Subcutaneous abdominal adipose tissue (tissue), 5 donors: ENCODE measurements at regions not wholly inside any gene's neighbourhood (a gene's known extent, or its start where the extent isn't known, plus 50 kb on each side); places are given as distances from the start of the nearest gene placed in this dataset.

Source experiments
- H3K27ac ChIP-seq: one replicate; pipeline ENCODE4 v1.7.0; 2013; ENCODE audit warnings: low read depth, mild to moderate bottlenecking, inconsistent platforms, low read length, moderate library complexity
- H3K27me3 ChIP-seq, 5 donors: one replicate each; pipeline ENCODE4 v1.7.0; 2013; ENCODE audit warnings: low read length in 5 of 5, inconsistent platforms in 1 of 5; ENCODE audit not compliant: control insufficient read depth in 5 of 5, insufficient read depth in 4 of 5
- H3K36me3 ChIP-seq, 5 donors: one replicate each; pipeline ENCODE4 v1.7.0; 2013; ENCODE audit warnings: low read length in 5 of 5; ENCODE audit not compliant: control insufficient read depth in 5 of 5, insufficient read depth in 5 of 5
- H3K4me1 ChIP-seq, 5 donors: one replicate each; pipeline ENCODE4 v1.7.0; 2013; ENCODE audit warnings: low read length in 5 of 5, mild to moderate bottlenecking in 3 of 5, moderate library complexity in 1 of 5; ENCODE audit not compliant: control insufficient read depth in 5 of 5, insufficient read depth in 5 of 5
- H3K4me3 ChIP-seq, 5 donors: one replicate each; pipeline ENCODE4 v1.7.0; 2013; ENCODE audit warnings: low read length in 5 of 5, low read depth in 1 of 5
- H3K9ac ChIP-seq, 5 donors: one replicate each; pipeline ENCODE4 v1.7.0; 2013; ENCODE audit warnings: low read length in 5 of 5, mild to moderate bottlenecking in 4 of 5, moderate library complexity in 3 of 5
- H3K9me3 ChIP-seq, 5 donors: one replicate each; pipeline ENCODE4 v1.7.0; 2013; ENCODE audit warnings: low read length in 5 of 5; ENCODE audit not compliant: control insufficient read depth in 5 of 5
- donor health status: healthy.
- donor health status: healthy.
- donor health status: healthy.
- donor health status: healthy.
- donor health status: healthy.

- Histone ChIP-seq H3K36me3 (no peaks in the 10 kb centered on the region), H3K27me3 (no peaks in the 10 kb centered on the region), H3K9me3 (no peaks in the 10 kb centered on the region), H3K9ac (no peak overlapping the region), H3K4me1 (peaks cover 0 to 27% (median 17%) of the 10 kb centered on the region in 5 donors), H3K27ac (no peak overlapping the region), H3K4me3 (no peak overlapping the region)
Measured at GRCh38 chr3:170723241-170723640, 137.4 kb upstream of the SLC7A14 start.

- H3K4me1 ChIP-seq, result peaks cover 2 to 23% (median 10%) of the 10 kb centered on the region in 5 donors
- H3K9me3 ChIP-seq, result no peaks in the 10 kb centered on the region
- H3K36me3 ChIP-seq, result no peaks in the 10 kb centered on the region
- H3K27me3 ChIP-seq, result no peaks in the 10 kb centered on the region
- H3K9ac ChIP-seq, result no peak overlapping the region
- no peak overlapping the region for H3K27ac ChIP-seq
- H3K4me3 ChIP-seq, result no peak overlapping the region
Measured at GRCh38 chr3:170721563-170721962, 135.7 kb upstream of the SLC7A14 start.

- Histone ChIP-seq H3K36me3 (no peaks in the 10 kb centered on the region), H3K27me3 (no peaks in the 10 kb centered on the region), H3K4me3 (no peak overlapping the region), H3K9me3 (no peaks in the 10 kb centered on the region), H3K4me1 (peaks cover 0 to 5% (median 2%) of the 10 kb centered on the region in 5 donors), H3K27ac (no peak overlapping the region), H3K9ac (no peak overlapping the region)
Measured at GRCh38 chr3:170719300-170719699, 133.4 kb upstream of the SLC7A14 start.

- Histone ChIP-seq H3K9ac (no peak overlapping the region), H3K4me1 (peaks cover 0 to 5% (median 2%) of the 10 kb centered on the region in 5 donors), H3K4me3 (no peak overlapping the region), H3K27ac (no peak overlapping the region), H3K9me3 (no peaks in the 10 kb centered on the region), H3K36me3 (no peaks in the 10 kb centered on the region), H3K27me3 (no peaks in the 10 kb centered on the region)
Measured at GRCh38 chr3:170718848-170719247, 133.0 kb upstream of the SLC7A14 start.

- Histone ChIP-seq H3K9me3 (no peaks in the 10 kb centered on the region), H3K27ac (no peak overlapping the region), H3K4me3 (no peak overlapping the region), H3K36me3 (no peaks in the 10 kb centered on the region), H3K9ac (no peak overlapping the region), H3K4me1 (peaks cover 0 to 5% (median 2%) of the 10 kb centered on the region in 5 donors), H3K27me3 (no peaks in the 10 kb centered on the region)
Measured at GRCh38 chr3:170717410-170718402, 131.8 kb upstream of the SLC7A14 start.

- no peak overlapping the region for H3K9ac ChIP-seq
- no peak overlapping the region for H3K27ac ChIP-seq
- H3K27me3 ChIP-seq, result no peaks in the 10 kb centered on the region
- H3K9me3 ChIP-seq, result no peaks in the 10 kb centered on the region
- no peaks in the 10 kb centered on the region for H3K36me3 ChIP-seq
- peaks cover 0 to 5% (median 2%) of the 10 kb centered on the region in 5 donors for H3K4me1 ChIP-seq
- H3K4me3 ChIP-seq, result no peak overlapping the region
Measured at GRCh38 chr3:170716172-170716805, 130.4 kb upstream of the SLC7A14 start.

- Histone ChIP-seq H3K9ac (no peak overlapping the region), H3K27ac (no peak overlapping the region), H3K4me1 (peaks cover 0 to 5% (median 2%) of the 10 kb centered on the region in 5 donors)
Measured at GRCh38 chr3:170714562-170715535, 129.0 kb upstream of the SLC7A14 start.

GRCh38 chr3:170714122-170714521 is 128.2 kb upstream of the SLC7A14 start:
- peaks cover 0 to 7% (median 2%) of the 10 kb centered on the region in 5 donors for H3K4me1 ChIP-seq
- no peak overlapping the region for H3K4me3 ChIP-seq
- H3K9me3 ChIP-seq, result peaks cover 0 to 9% (median 2%) of the 10 kb centered on the region in 5 donors
- H3K27me3 ChIP-seq, result no peaks in the 10 kb centered on the region
- no peak overlapping the region for H3K9ac ChIP-seq
- no peak overlapping the region for H3K27ac ChIP-seq
- no peaks in the 10 kb centered on the region for H3K36me3 ChIP-seq

More at GRCh38 chr3:170714562-170715535, 129.0 kb upstream of the SLC7A14 start:
- Histone ChIP-seq H3K9me3 (peaks cover 0 to 6% (median 0%) of the 10 kb centered on the region in 5 donors), H3K27me3 (no peaks in the 10 kb centered on the region), H3K36me3 (no peaks in the 10 kb centered on the region), H3K4me3 (no peak overlapping the region)

GRCh38 chr3:170713653-170714052 is 127.8 kb upstream of the SLC7A14 start:
- Histone ChIP-seq H3K9me3 (peaks cover 0 to 9% (median 4%) of the 10 kb centered on the region in 5 donors), H3K27ac (no peak overlapping the region), H3K4me3 (no peak overlapping the region), H3K4me1 (peaks cover 0 to 9% (median 2%) of the 10 kb centered on the region in 5 donors), H3K9ac (no peak overlapping the region), H3K27me3 (no peaks in the 10 kb centered on the region), H3K36me3 (no peaks in the 10 kb centered on the region)
